ENCODE measurements at regions not wholly inside any gene's neighbourhood (a gene's known extent, or its start where the extent isn't known, plus 50 kb on each side); places are given as distances from the start of the nearest gene placed in this dataset.
"Not testable (repeated sequence)": the region's sequence is repeated elsewhere in the genome, so short reads cannot be mapped to it uniquely, and the experiment has no call there.

DNA sequence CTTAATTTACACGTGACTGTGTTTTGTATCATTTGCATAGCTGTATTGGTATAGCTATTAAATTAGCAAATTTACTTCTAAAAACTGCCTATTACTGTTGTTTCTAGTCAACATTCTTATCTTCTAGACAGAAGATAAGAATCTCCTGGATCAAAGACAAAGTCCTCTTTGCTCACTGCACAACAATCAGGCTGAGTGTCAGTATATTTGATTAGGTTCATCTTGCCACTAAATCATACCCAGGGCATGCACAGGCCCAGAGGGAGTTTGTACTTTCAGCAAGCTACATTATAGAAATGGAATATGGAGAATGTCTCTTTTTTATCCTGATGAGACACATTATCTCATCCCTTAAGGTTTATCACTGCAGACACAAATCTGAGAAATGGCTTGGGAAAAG, 579.1 kb downstream of the SLCO4C1 start (continued):
- TF ChIP-seq ZNF280B (CRISPR knock-in tag; IDR thresholded peaks at IDR 0.05) (no peak), MITF (IDR thresholded peaks at IDR 0.05) (no peak), NR2F6 (CRISPR knock-in tag; IDR thresholded peaks at IDR 0.05) (no peak)

- FAIRE-seq; H3K9me1 ChIP-seq (ENCODE audit: control insufficient read depth, insufficient read depth, low read length); CTCF ChIA-PET (ENCODE audit: low intra/inter-chr PET ratio): not testable (repeated sequence)
Measured at GRCh38 chr5:101715790-101716189, 580.3 kb downstream of the SLCO4C1 start.

More at GRCh38 chr5:101715790-101716189, 580.3 kb downstream of the SLCO4C1 start:
- BruUV-seq (replicated peaks); ATAC-seq; H2AFZ ChIP-seq (ENCODE audit: low read depth, low read length); H3K36me3 ChIP-seq (ENCODE audit: control insufficient read depth, insufficient read depth, low read length); H4K20me1 ChIP-seq (replicated peaks; ENCODE audit: control insufficient read depth, insufficient read depth, low read length); H3K9me3 ChIP-seq (replicated peaks; ENCODE audit: control insufficient read depth, insufficient read depth, low read depth, low read length); H3K4me1 ChIP-seq (replicated peaks in 1 of 2; ENCODE audit: control insufficient read depth in 2 of 2, insufficient read depth in 2 of 2, low read length in 2 of 2); POLR2A ChIA-PET; DNase-seq (ENCODE audit: extremely low read depth in 1 of 4, low spot score in 3 of 4); H3K27ac ChIP-seq (ENCODE audit: extremely low read depth, low read depth, low read length); H3K27me3 ChIP-seq (ENCODE audit: control insufficient read depth in 2 of 2, insufficient read depth in 2 of 2, low read length in 2 of 2); in situ Hi-C loops (cut with MboI); H3K9ac ChIP-seq (ENCODE audit: insufficient read depth in 1 of 2, low read depth in 2 of 2, low read length in 2 of 2); H3K79me2 ChIP-seq (ENCODE audit: control insufficient read depth, insufficient read depth, low read length); intact Hi-C loops (cut with micrococcal nuclease); H3K4me3 ChIP-seq; H3K4me2 ChIP-seq (ENCODE audit: insufficient read depth, low read length): not testable (repeated sequence)
- WGBS (ENCODE audit: insufficient coverage, low coverage, missing lambda C conversion rate), result 4% methylated on average over 4 of the region's 5 CpGs

Measured in K562 (cell line).